Gastroesophageal sphincter (tissue), 3 donors: ENCODE measurements at regions not wholly inside any gene's neighbourhood (a gene's known extent, or its start where the extent isn't known, plus 50 kb on each side); places are given as distances from the start of the nearest gene placed in this dataset.

Experiments used
- EP300 ChIP-seq: sonication (generic); formaldehyde crosslinking; IDR thresholded peaks from one replicate; pipeline ENCODE4 v1.6.1; 2017; ENCODE audit warnings: antibody characterized with exemption, mild to moderate bottlenecking
- POLR2A ChIP-seq, 2 donors: fragments of 450-650 bp; IDR thresholded peaks; one replicate each; pipeline ENCODE4 v1.6.1; 2017; ENCODE audit warnings: antibody characterized with exemption in 2 of 2, mild to moderate bottlenecking in 2 of 2, moderate library complexity in 1 of 2
- POLR2AphosphoS5 ChIP-seq: sonication (generic); formaldehyde crosslinking; IDR thresholded peaks from one replicate; pipeline ENCODE4 v1.6.1; 2017; ENCODE audit warnings: antibody characterized with exemption
- TF ChIP-seq, protein P1 (sequence below), 4 experiments: fragments of 200-600 bp in 2 of 4; fragments of 450-650 bp in 2 of 4; sonication (generic) in 1 of 4; IDR thresholded peaks; one replicate each; pipeline ENCODE4 v1.5.1; 2017 to 2019; ENCODE audit warnings: antibody characterized with exemption in 4 of 4, mild to moderate bottlenecking in 2 of 4, moderate library complexity in 2 of 4

DNA sequence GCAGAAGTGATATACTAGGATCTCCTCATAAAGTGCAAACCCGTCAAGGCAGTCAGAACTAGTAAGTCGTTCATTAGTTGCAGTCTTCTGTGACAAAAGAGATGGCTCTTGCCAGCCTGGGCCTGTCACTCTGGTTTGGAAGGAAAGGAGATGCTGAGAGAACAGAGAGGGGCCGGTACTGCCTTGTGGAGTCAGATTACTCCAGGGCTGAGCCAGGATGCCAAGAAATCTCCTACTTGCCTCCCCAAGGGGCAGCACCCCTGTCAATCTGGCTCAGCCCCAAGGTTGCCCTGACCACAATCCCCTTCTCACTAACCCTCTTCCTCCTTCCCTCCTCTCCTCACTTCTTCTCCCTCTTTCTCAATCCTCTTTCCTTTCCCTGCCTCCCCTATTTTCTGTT, 62.9 kb upstream of the ASPRV1 start:
- TF ChIP-seq, protein P1, sequence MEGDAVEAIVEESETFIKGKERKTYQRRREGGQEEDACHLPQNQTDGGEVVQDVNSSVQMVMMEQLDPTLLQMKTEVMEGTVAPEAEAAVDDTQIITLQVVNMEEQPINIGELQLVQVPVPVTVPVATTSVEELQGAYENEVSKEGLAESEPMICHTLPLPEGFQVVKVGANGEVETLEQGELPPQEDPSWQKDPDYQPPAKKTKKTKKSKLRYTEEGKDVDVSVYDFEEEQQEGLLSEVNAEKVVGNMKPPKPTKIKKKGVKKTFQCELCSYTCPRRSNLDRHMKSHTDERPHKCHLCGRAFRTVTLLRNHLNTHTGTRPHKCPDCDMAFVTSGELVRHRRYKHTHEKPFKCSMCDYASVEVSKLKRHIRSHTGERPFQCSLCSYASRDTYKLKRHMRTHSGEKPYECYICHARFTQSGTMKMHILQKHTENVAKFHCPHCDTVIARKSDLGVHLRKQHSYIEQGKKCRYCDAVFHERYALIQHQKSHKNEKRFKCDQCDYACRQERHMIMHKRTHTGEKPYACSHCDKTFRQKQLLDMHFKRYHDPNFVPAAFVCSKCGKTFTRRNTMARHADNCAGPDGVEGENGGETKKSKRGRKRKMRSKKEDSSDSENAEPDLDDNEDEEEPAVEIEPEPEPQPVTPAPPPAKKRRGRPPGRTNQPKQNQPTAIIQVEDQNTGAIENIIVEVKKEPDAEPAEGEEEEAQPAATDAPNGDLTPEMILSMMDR (IDR thresholded peaks at IDR 0.05), result no peak
- TF ChIP-seq POLR2A (IDR thresholded peaks at IDR 0.05), result no peak
- no peak for TF ChIP-seq POLR2AphosphoS5
- TF ChIP-seq EP300, result no peak
